ENCODE measurements at regions not wholly inside any gene's neighbourhood (a gene's known extent, or its start where the extent isn't known, plus 50 kb on each side); places are given as distances from the start of the nearest gene placed in this dataset.

GRCh38 chr1:34663031-34663430 lies 91.8 kb upstream of the GJB5 start:
- no peak for DNase-seq

- DNase-seq = no peak
Measured at GRCh38 chr1:34668063-34668462, 86.8 kb upstream of the GJB5 start.

GRCh38 chr1:34670982-34671381 lies 83.9 kb upstream of the GJB5 start:
- DNase-seq = no peak

- no peak for DNase-seq
Measured at GRCh38 chr1:34671887-34672286, 83.0 kb upstream of the GJB5 start.

GRCh38 chr1:34681480-34682451 lies 73.1 kb upstream of the GJB5 start:
- peak; percentile 2 for DNase-seq

GRCh38 chr1:34682452-34683223 lies 72.2 kb upstream of the GJB5 start:
- DNase-seq = no peak

GRCh38 chr1:34683616-34684015 lies 71.2 kb upstream of the GJB5 start:
- DNase-seq = no peak

GRCh38 chr1:34684266-34684665 lies 70.6 kb upstream of the GJB5 start:
- DNase-seq = no peak

GRCh38 chr1:34685225-34685624 lies 69.6 kb upstream of the GJB5 start:
- no peak for DNase-seq

GRCh38 chr1:34686531-34686930 lies 68.3 kb upstream of the GJB5 start:
- DNase-seq = no peak

- no peak for DNase-seq
Measured at GRCh38 chr1:34688006-34688741, 66.7 kb upstream of the GJB5 start.

- no peak for DNase-seq
Measured at GRCh38 chr1:34690269-34690668, 64.6 kb upstream of the GJB5 start.

- DNase-seq = no peak
Measured at GRCh38 chr1:34693081-34693480, 61.8 kb upstream of the GJB5 start.

- DNase-seq = no peak
Measured at GRCh38 chr1:34694383-34694782, 60.5 kb upstream of the GJB5 start.

- DNase-seq = no peak
Measured at GRCh38 chr1:34695580-34695979, 59.3 kb upstream of the GJB5 start.

GRCh38 chr1:34696230-34696629 lies 58.6 kb upstream of the GJB5 start:
- DNase-seq = no peak

GRCh38 chr1:34696981-34697380 lies 57.9 kb upstream of the GJB5 start:
- no peak for DNase-seq

GRCh38 chr1:34697818-34698217 lies 57.0 kb upstream of the GJB5 start:
- no peak for DNase-seq

- no peak for DNase-seq
Measured at GRCh38 chr1:34701326-34702060, 53.4 kb upstream of the GJB5 start.
